NCI-H748 treated with DMSO at 0.1 percent for 48 hours (cell line): ENCODE measurements at regions not wholly inside any gene's neighbourhood (a gene's known extent, or its start where the extent isn't known, plus 50 kb on each side); places are given as distances from the start of the nearest gene placed in this dataset.

ENCODE experiments used
- DNase-seq: peaks from one replicate; lab custom pipeline; 2025; lab: John Stamatoyannopoulos, UW

DNA sequence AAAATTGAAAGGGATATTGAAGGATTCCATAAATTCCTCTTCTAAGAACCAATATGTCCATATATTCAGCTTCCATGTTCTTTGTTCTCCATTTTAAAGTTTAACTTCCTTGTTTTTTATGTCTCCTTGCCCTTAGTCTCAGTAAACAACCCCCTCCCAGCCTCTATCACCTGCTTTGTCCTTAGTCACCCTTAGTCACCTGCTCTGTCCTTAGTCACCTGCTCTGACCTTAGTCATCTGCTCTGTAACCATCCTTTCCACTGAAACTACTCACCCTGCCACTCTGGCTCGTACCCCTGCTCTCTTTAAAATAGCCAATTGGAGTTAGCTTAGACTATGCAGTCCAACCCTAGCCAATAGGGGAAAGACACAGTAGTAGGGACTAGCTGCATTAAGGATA lies 136.2 kb upstream of the TMEM106B start:
- no peak for DNase-seq

DNA sequence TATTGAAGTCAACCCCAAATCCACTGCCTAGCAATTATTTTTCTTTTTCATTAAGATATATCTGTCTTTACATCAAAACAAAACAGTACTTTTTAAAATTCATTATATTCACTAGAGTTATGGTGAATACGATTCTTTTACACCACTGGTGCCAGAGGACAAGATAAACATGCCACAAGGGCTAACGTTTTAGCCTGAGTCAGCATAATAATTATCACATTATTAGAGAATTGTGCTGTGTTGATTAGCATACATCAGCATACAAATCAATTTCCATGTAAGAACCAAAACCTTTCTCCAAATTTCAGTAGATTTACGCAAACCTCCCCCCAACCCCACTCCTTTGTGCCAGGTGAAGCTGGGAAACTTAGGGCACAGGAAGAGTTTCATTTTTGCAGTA lies 131.1 kb upstream of the TMEM106B start:
- no peak for DNase-seq

DNA sequence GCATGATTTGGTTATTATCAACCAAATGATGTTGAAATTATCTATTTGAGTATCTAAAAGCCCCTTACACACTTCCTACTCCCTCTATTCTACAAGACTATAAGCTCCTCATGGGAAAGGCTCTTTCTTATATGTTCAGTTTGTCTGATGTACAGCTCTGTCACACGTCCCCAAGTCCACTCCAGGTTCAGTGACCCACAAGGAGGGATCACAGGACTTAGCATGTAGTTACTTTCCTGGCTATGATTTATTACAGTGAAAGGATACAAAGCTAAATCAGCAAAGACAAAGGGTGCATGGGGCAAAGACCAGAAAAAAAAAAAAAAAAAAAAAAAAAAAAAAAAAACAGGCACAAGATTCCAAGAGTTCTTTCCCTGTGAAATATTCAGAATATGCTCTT lies 125.6 kb upstream of the TMEM106B start:
- DNase-seq: no peak

DNA sequence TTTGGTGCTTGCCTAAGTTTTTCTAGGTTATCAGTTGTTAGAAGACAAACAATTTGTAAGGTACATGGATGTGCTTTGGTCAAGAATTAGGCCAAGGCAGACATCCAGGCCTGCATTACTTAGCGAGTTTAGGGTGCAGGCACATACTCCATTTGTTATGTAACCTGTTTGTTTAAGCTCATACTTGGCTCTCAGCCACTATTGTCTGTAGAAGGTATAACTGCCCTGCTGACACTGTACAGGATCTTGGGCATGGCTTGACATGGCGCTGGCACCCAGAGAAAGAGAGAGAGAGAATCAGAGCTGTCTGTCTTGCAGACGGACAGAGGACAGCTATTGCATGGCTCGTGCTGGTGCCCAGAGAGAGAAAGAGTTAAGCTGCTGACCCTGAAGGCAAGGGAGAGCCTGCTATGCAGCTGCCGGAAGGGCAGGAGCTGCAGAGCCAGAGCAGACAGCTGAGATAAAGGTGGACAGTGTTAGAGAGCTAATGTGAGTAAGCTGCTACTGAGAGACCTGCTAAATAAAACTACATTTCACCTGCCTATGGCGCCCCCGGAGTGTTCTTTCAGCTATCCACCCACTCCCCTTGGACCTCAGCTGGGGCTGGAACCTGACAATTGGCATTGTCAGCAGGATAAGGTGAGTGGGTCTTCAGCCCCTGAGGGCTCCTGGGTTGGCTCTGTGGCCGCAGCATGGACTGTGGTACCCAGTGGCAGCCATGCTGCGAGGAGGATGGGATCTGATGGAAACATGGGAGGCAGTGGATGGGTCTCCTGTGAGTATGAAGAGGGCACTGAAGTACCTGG lies 120.9 kb upstream of the TMEM106B start:
- no peak for DNase-seq

DNA sequence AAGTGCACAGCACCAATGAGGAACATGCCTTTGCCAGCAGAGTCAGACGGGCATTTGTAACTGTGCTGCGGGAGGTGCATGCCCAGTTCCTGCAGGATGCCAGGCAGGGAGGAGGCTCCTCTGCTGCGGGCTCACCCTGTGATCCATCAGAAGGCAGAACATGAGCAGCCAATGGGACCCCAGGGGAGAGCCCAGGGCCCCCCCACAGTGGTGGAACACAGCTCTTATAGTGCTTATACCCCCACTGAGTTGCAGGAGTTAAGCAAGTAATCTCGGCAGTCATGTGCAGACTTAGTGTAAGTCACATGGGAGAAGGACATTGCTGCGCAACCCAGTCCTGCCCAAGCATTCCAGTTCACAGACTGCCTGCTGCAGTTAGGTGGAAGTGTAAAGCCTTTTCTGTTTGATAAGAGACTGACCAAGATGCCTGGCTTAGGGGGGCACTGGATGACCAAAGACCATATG lies 120.3 kb upstream of the TMEM106B start:
- no peak for DNase-seq

DNA sequence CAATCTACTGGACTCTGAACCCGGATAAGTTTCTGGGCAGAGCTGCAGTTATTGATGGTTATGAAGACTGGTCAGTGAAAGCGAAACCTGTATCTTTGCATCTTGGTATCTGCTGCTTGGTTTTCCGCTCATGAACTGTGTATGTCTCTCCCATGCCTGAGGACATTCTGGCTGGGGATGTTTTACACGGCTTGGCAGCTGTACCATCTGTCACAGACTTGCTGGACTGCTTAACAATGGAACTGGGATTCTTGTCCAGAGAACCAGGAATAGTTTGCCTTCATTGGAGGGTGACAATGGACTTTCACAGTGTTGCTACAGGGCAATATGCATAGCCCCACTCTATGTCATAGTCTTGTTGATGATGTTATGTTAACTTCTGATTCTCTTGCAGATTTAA lies 119.9 kb upstream of the TMEM106B start:
- DNase-seq: no peak

DNA sequence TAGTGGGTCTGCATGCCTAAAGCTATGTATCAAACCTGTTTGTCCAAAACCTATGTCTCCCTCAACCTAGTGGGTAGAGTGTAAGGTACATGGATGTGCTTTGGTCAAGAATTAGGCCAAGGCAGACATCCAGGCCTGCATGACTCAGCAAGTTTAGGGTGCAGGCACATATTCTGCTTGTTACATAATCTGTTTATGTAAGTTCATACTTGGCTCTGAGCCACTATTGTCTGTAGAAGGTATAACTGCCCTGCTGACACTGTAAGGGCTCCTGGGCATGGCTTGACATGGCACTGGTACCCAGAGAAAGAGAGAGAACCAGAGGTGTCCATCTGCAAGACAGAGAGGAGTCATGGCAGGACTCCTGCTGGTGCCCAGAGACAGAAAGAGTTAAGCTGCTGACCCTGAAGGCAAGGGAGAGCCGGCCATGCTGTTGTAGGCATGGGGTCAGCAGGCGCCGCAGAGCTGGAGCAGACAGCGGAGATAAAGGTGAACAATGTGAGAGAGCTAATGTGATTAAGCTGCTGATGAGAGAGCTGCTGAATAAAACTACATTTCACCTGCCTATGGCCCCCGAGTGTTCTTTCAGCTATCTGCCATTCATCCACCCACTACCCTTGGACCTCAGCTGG lies 118.5 kb upstream of the TMEM106B start:
- DNase-seq: no peak

DNA sequence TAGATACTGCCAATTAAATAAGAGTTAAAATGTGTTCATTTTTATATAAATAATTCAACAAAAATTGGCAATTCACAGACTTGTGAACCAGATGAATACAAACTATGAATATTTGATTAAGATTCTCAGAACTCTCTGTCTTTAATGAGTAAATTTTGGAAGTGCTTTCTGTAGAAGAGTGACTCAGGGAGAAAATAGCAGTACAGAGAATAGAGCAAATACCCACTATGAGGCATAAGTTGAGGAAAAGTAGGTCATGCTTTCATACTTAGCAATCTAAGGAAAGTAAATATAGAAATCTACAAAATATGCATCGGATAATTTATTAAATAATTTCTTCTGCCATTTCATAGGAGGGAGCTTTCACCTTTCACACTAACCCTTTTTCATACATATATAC lies 117.7 kb upstream of the TMEM106B start:
- no peak for DNase-seq

DNA sequence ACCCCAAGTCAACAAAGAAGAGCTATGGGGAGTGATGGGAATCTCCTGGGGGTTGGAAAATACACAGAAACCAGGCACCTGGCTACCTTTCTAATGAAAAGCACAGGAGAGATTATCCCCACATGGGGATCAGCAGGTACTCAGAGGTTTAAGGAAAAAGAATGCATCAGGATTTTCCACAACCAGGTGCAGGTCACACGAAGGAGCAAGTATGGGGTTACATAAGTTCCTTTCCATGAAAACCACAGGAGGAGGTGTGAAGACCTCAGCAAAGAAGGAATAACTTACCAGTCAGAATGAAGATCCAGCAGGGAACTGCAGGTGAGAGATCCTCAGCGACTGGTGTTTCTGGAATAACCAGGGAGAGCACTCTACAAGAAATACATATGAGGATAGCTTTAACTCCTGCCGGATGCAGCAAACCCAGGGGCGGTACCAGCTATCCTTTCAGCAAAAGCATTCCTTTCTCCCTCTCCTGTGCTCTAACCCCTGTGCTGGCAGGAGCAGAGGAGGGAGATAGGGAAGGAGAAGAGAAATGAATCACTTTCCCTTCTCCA lies 116.7 kb upstream of the TMEM106B start:
- DNase-seq: no peak

DNA sequence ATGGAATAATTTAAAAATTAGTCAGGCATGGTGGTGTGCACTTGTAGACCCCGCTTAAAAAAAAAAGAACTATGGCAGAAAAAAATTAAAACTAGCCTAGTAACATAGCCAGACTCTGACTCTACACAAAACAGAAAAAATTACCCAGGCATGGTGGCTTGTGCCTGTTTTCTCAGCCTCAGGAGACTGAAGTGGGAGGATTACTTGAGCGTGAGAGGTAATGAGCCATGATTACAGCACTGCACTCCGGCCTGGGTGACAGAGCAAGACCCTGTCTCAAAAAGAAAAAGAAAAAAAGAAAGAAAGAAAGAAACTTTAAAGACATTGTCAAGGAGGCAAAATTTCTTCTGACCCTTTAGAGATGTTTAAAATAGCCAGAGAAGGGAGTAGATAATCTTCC lies 109.0 kb upstream of the TMEM106B start:
- DNase-seq: no peak

DNA sequence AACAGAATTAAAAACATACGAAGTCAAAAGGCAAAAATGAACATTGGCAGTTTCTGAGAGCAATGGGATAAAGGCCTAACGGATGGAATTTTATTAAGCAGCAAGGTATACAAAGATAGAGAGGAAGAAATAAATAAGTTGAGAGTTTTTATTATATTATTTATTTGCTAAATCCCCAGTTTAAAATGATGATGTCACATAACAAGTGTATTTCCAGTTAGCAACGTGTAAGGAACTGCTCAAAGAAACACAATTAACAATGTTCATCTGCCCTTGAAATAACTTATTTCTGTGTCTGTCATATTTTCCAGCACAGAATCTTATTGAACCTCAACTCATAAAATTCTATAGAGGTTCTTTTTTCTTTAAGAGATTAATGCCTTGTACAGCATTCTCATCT lies 108.6 kb upstream of the TMEM106B start:
- DNase-seq: no peak

DNA sequence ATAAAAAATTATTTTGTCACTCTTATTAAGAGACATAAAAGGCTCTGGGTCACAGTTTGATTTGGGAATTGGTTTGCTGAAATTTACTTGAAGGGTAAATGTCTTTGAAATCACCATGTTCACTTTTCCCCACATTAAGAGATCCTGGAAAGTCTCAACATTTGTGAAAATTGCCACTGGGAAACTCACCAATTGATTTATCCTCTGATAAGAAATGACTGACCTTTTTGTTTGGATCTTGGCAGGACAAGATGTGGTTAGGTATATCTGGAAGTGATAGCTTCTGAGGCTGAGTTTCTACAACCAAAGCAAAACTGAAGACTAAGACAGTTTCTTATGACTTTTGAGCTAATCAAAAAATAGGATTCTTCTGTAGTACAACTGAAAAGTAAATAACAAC lies 107.1 kb upstream of the TMEM106B start:
- DNase-seq: no peak

DNA sequence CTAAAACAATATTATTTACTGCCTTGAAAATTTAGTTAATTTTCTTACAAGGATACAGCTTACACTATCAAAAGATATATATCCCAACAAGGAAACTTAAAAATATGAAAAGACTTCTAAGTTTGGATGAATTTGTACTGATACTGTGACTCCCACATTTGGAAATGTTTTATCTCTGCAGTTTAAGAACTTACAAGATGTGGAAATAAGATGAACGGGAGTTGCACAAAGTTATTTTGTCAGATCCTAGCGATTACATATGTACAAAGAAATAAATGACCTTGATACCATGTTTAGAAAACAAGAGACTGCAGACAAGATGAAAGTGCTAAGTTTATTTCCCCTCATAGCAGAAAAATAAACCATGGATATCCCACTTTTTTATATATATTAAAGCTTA lies 103.7 kb upstream of the TMEM106B start:
- DNase-seq: no peak

DNA sequence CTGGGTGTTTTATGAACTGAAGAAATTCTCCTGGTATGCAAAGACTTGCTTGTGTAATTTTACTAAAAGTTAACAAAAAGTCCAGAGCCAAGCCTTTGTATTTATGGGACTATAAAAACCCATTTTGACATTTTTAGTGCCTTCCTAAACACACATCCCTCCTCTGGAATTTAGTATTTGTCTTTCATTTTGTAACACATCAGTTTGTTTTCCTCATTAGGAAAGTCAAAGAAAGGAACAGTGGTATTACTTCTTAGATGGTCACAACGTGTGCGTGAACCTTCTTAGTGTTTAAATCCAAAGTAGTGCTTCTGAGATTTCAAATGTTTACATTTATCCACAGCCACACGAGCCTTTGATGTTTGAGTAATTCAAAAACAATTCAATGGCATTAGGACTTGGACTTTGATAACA lies 103.2 kb upstream of the TMEM106B start:
- no peak for DNase-seq

DNA sequence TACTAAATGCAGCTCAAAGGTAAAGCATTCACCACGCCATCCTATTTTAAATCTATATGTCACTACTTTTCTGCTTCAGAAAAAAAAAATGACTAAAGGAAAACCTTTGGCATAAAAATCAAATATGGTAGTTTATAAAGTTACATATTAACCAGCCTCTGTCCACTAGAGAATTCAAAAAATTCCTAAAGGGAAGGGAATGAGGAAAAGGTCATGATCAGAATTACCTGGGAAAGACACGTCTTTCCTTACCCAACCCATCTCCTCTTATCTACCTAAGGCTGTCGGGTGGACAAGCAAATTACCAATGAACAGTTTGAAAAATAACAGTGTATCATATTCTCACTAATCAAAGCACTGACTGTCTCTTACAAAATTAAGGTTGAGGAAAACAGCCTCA lies 100.7 kb upstream of the TMEM106B start:
- DNase-seq: no peak

DNA sequence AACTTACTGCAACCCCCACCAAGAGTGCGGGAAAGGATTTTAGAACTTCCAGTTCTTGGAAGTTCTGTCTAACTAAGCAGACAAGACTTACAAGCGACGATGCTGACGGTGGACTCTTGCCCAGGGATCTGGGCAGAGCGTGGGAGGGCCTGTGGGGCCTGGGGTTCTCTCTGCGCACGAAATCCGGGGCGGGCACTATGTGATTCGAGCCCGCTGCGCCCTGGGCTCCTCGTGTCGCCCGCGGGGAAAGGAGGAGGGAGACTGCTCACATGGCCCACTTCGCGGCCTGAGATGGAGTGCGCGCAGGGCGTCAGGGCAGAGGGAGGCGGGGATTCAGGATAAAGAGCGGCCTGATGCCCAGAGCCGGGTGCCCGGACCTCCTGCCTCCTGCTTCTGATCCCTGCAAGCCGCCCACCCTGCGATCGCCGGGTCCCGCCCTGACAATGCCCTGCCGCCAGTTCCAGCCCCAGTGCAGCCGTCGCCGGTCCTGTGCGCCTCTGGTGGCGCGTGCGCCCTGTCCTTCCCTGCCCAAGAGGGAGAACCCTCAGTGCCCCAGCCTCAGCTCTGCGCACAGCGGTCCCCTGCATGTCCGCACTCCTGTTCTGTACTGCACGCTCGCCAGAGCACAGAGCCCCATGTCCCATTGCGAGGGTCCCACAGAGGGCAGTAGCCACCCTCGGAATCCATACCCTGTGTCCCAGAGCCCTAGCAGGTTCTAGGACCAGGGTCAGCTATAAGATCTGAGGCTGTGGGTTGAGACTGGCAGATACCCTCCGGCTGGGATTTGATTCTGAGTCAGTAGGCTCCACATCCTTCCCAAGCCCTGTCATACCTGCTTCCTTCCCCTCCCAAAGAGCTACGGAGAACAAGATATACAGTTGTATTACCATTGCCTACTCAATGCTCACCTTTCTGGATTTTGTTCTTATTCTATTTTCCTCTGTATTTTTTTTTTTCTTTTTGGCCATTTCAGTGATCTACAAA lies 99.4 kb upstream of the TMEM106B start:
- DNase-seq: no peak

DNA sequence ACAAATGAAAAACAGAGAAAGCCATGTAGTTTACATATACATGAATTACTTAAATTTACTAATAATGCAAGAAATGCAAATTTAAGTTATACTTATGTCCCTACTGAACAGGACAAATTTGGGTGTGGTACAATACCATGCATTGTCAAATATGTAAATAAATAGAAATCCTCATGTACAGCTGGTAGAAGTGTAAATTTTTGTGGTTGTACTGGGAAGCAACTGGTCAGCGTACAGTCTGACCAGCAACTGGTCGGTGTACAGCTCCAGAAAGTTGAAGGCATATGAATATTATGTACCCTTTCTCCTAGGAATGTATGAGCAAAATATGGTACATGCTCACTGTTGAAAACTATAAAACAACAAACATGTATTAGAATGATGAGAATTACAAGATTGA lies 93.9 kb upstream of the TMEM106B start:
- no peak for DNase-seq

DNA sequence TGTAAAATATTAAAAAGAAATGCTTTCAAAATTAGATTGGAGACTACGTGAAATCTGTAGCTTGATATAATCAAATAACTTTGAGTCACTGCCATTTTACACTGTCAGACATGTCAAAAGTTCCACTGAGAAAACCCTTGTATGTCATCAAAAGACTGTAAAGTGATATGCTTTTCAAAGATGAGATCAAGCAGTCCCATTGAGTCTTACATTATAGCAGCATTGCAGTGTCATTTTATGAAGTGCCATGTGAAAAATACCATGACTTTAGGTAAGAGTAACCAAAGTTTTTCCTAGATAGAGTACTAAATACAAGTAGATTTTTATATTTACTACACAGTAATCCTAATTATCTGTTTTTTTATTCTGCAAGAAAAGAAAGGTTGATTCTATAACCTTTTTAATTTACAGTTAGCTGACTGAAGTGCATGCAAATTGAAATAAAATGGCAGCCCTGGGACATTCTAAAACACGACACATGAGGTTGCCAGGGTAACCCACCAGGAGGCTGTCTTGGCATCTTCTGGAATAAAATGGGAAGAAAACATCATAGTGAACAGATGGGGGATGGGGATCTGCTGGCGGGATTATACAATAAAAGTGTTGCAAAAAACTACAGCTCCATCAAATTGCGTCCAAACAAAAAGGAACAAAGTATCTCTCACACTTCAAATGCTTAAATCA lies 91.3 kb upstream of the TMEM106B start:
- no peak for DNase-seq

DNA sequence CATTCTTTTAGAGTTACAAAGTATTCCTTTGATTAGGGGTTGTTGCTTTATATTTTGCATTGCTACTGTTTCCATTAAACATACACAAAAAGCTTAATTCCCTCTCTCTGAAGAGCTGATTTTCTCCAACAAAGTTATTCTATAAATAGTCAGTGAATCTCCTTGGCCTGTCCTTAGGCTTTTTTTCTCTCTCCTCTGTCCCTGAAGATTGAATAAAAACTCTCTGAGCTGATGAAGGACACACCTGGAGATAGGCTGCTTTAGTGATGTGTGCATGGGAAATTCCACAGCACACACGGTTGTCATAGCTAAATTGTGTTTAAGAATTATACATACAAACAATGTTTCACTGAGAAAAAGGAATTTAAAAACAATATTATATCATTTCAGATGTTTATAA lies 90.5 kb upstream of the TMEM106B start:
- no peak for DNase-seq

DNA sequence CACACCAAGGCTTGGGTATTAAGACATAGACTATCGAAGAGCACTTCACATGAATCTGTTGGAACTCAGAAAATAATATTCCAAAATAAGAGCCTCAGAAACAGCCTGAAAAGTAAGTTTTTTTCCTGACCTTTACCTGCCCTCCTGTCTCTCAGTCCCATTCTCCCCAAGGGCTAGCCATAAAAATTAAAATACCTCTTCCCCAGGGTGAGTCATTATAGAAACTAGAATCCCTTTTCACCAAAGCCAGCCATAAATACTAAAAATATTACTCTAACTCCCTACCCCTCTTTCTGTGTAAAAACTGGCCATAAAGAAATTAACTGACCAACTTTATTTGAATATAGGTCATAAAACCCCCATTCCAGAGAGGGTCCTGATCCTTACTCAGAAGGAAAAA lies 87.9 kb upstream of the TMEM106B start:
- DNase-seq: no peak

DNA sequence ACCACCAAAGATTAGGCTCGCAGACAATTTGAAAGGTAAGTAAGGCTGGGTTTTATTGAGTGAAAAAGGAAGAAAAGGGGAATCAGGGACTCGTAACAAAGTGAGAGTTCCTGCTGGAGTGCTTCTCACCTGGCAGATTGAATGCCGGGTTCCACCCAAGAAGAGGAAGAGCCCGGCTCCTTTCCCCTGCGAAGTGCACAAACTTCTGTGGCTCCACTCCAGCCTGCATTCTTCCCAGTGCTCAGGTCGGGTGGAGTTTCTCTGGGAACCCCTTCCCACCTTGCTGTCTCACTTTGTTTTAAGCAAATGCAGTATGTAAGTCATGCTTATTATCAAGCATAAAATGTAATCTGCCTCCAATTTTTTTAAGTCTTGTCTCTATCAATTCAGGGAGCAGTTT lies 87.1 kb upstream of the TMEM106B start:
- DNase-seq: no peak

DNA sequence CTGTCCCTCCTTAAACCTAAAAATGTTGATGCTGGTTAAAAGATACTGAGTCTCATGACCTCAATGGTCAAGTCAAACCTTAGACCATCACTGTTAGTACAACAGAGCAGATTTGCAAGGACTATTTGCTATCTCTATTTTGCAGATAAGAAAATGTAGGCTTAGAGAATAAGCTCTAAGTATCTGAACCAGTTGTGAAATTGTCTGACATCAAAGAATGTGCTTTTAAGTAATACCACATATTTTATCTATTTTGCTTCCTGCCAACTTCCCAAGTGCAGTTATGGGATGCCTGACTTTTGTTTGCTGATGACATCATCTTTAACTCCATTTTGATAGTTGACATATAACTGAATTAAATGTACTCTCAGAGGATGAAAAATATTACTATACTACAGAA lies 83.6 kb upstream of the TMEM106B start:
- no peak for DNase-seq
